Esophagus muscularis mucosa (tissue), 4 donors: ENCODE measurements at regions not wholly inside any gene's neighbourhood (a gene's known extent, or its start where the extent isn't known, plus 50 kb on each side); places are given as distances from the start of the nearest gene placed in this dataset.
"Not testable (repeated sequence)": the region's sequence is repeated elsewhere in the genome, so short reads cannot be mapped to it uniquely, and the experiment has no call there.

Experiments
- DNase-seq: peaks from one replicate; pipeline ENCODE4 v3.0.0-alpha.2; 2017; ENCODE audit errors: extremely low spot score
- H3K27ac ChIP-seq, 4 donors: fragments of 200-600 bp; sonication (generic); replicated peaks in 1 of 4; 1 replicate in 3 of 4; 2 replicates in 1 of 4; pipeline ENCODE4 v1.5.1; 2016 to 2019; ENCODE audit warnings: mild to moderate bottlenecking in 1 of 4
- H3K27me3 ChIP-seq, 4 donors: fragments of 200-600 bp; sonication (generic); one replicate each; pipeline versions ENCODE4 v1.5.1 to v1.6.0; 2016 to 2019
- H3K36me3 ChIP-seq, 4 donors: fragments of 200-600 bp; sonication (generic); one replicate each; pipeline ENCODE4 v1.5.1; 2016 to 2019
- H3K4me1 ChIP-seq, 4 donors: fragments of 200-600 bp; sonication (generic); one replicate each; pipeline ENCODE4 v1.5.1; 2016 to 2019
- H3K4me3 ChIP-seq, 4 donors: fragments of 200-600 bp; sonication (generic); 1 replicate in 2 of 4; 2 replicates in 2 of 4; pipeline ENCODE4 v1.5.1; 2016 to 2019; ENCODE audit warnings: mild to moderate bottlenecking in 4 of 4, moderate library complexity in 1 of 4
- H3K9me3 ChIP-seq, 4 donors: fragments of 200-600 bp; sonication (generic); 1 replicate in 3 of 4; 2 replicates in 1 of 4; pipeline ENCODE4 v1.5.1; 2016 to 2019
- CTCF ChIP-seq, 3 experiments: fragments of 200-600 bp in 2 of 3; fragments of 450-650 bp in 1 of 3; sonication (generic) in 2 of 3; IDR thresholded peaks; one replicate each; pipeline ENCODE4 v1.5.1; 2017 to 2019; ENCODE audit warnings: antibody characterized with exemption in 3 of 3, mild to moderate bottlenecking in 2 of 3, moderate library complexity in 1 of 3
- EP300 ChIP-seq: sonication (generic); formaldehyde crosslinking; IDR thresholded peaks from one replicate; pipeline ENCODE4 v1.6.1; 2017; ENCODE audit warnings: antibody characterized with exemption
- POLR2A ChIP-seq: fragments of 450-650 bp; IDR thresholded peaks from one replicate; pipeline ENCODE4 v1.6.1; 2017; ENCODE audit warnings: antibody characterized with exemption, moderate library complexity, mild to moderate bottlenecking, low read depth
- POLR2AphosphoS5 ChIP-seq, 2 donors: sonication (generic); formaldehyde crosslinking; IDR thresholded peaks; one replicate each; pipeline ENCODE4 v1.6.1; 2017; ENCODE audit warnings: antibody characterized with exemption in 2 of 2
- WGBS: methylation state at CpG from one replicate; pipeline ENCODE4 v1.1.5; 2018; 5-methylcytosine and 5-hydroxymethylcytosine counted together
- intact Hi-C: fragments of 100-400 bp; cut with DNase I; formaldehyde crosslinking; loops from one replicate; pipeline ENCODE4 v1.15.1; 2023

GRCh38 chr10:4902571-4903011 lies 60.6 kb upstream of the AKR1C1 start:
- no peak for TF ChIP-seq POLR2A
- TF ChIP-seq CTCF (IDR thresholded peaks at IDR 0.05), result no peak
- TF ChIP-seq EP300, result no peak
- TF ChIP-seq POLR2AphosphoS5 (IDR thresholded peaks at IDR 0.05), result peak in 1 of 2 donors; percentile 44
- Histone ChIP-seq H3K4me3 (peak overlapping the region in 3 of 4 donors; percentile 16 to 32 (median 22)), H3K9me3 (no peaks in the 10 kb centered on the region), H3K4me1 (peaks cover 14 to 32% (median 19%) of the 10 kb centered on the region in 4 donors), H3K27ac (peak overlapping the region; percentile 67 to 81 (median 76)), H3K36me3 (no peaks in the 10 kb centered on the region), H3K27me3 (no peaks in the 10 kb centered on the region)
- no peak for DNase-seq
- WGBS, result 42% methylated on average over 5 of the region's 5 CpGs
- intact Hi-C loops, result no loop called here

- H3K36me3 ChIP-seq, H3K9me3 ChIP-seq, intact Hi-C loops, H3K27me3 ChIP-seq, DNase-seq, H3K4me3 ChIP-seq: not testable (repeated sequence)
- Histone ChIP-seq H3K4me1 (peaks cover 14 to 32% (median 19%) of the 10 kb centered on the region in 4 donors), H3K27ac (peak overlapping the region; percentile 67 to 81 (median 76))
- 91% methylated on average over 7 of the region's 7 CpGs for WGBS
Observed at GRCh38 chr10:4903126-4903525, 60.1 kb upstream of the AKR1C1 start.

- H3K9me3 ChIP-seq, DNase-seq, intact Hi-C loops, H3K27me3 ChIP-seq, H3K36me3 ChIP-seq, H3K4me3 ChIP-seq, H3K27ac ChIP-seq: not testable (repeated sequence)
- 92% methylated on average over 2 of the region's 2 CpGs for WGBS
- H3K4me1 ChIP-seq, result peaks cover 14 to 32% (median 19%) of the 10 kb centered on the region in 4 donors
Observed at GRCh38 chr10:4903675-4904074, 59.5 kb upstream of the AKR1C1 start.

GRCh38 chr10:4909118-4909517 lies 54.1 kb upstream of the AKR1C1 start:
- Histone ChIP-seq H3K4me3 (no peak overlapping the region), H3K9me3 (no peaks in the 10 kb centered on the region), H3K27ac (no peak overlapping the region), H3K36me3 (peaks cover 0 to 12% (median 0%) of the 10 kb centered on the region in 4 donors), H3K4me1 (no peaks in the 10 kb centered on the region), H3K27me3 (no peaks in the 10 kb centered on the region)
- no peak for DNase-seq
- TF ChIP-seq EP300 (no peak), POLR2A (no peak), CTCF (IDR thresholded peaks at IDR 0.05) (no peak)
- WGBS, result 84% methylated on average over 6 of the region's 6 CpGs
- intact Hi-C loops, result no loop called here
